Muscle of leg (tissue), 3 donors: ENCODE measurements at regions not wholly inside any gene's neighbourhood (a gene's known extent, or its start where the extent isn't known, plus 50 kb on each side); places are given as distances from the start of the nearest gene placed in this dataset.

Source experiments
- DNase-seq: peaks from one replicate; pipeline ENCODE4 v3.0.0; 2013
- H3K27ac ChIP-seq: one replicate; pipeline ENCODE4 v1.5.1; 2013; ENCODE audit warnings: mild to moderate bottlenecking, low read length, control low read depth
- H3K27me3 ChIP-seq: one replicate; pipeline ENCODE4 v1.6.1; 2013; ENCODE audit warnings: low read length; ENCODE audit not compliant: control insufficient read depth, insufficient read depth
- H3K36me3 ChIP-seq: one replicate; pipeline ENCODE4 v1.6.1; 2013; ENCODE audit warnings: low read length; ENCODE audit not compliant: control insufficient read depth, insufficient read depth
- H3K4me1 ChIP-seq: one replicate; pipeline ENCODE4 v1.6.1; 2013; ENCODE audit warnings: low read length; ENCODE audit not compliant: control insufficient read depth, insufficient read depth
- H3K4me3 ChIP-seq: one replicate; pipeline ENCODE4 v1.5.1; 2013; ENCODE audit warnings: low read length, control low read depth
- H3K9me3 ChIP-seq: replicated peaks from 2 replicates; pipeline ENCODE4 v1.6.1; 2013; ENCODE audit warnings: low read depth, low read length; ENCODE audit not compliant: control insufficient read depth
- WGBS: methylation state at CpG from one replicate; pipeline ENCODE4 v1.1.5; 2013; ENCODE audit warnings: missing lambda C conversion rate; ENCODE audit not compliant: insufficient coverage; 5-methylcytosine and 5-hydroxymethylcytosine counted together

DNA sequence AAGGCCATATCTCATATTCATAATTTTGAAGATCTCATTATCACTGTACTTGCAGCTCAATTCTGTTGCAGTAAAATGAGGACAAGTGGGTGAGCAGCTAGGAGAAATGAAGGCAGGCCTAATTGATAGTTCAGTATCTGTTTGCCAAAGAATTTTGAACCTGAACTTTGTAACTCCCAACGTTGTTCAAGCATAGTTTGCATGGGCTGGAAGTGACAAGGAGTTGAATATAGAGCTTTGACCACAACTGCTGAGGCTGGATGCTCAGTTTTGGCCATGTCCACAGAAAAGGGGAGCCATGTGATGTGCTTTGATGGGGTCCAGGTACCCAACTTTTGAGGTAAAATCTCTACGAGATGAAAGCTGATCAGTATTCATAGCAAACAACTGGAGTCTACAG lies 177.5 kb downstream of the NXNL2 start:
- H3K27me3 ChIP-seq = no peaks in the 10 kb centered on the region
- no peak overlapping the region for H3K4me3 ChIP-seq
- no peak overlapping the region for H3K27ac ChIP-seq
- H3K9me3 ChIP-seq = peaks cover 5% of the 10 kb centered on the region
- H3K4me1 ChIP-seq = no peaks in the 10 kb centered on the region
- H3K36me3 ChIP-seq = no peaks in the 10 kb centered on the region
- DNase-seq = no peak
- WGBS = 57% methylated on average over 1 of the region's 2 CpGs

DNA sequence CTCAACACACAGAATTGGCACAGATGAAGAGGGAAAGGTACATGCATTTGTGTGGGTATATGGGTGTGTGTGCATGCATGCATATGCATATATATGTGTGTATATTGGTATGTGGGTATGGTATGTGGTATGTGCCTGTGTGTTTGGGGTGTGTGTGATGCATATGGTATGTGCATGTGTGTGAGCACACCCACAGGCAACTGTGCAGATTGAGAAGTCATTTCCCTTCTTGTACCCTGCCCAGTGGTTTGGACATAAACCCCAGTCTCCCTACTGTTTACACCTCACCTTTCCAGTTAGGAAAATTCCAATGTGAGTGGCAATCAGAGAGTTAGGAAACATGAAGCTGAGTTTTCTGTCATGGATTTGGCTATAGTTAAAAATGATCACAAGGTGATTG lies 178.0 kb downstream of the NXNL2 start:
- H3K4me3 ChIP-seq = no peak overlapping the region
- peaks cover 5% of the 10 kb centered on the region for H3K9me3 ChIP-seq
- H3K27me3 ChIP-seq = no peaks in the 10 kb centered on the region
- H3K36me3 ChIP-seq = no peaks in the 10 kb centered on the region
- H3K27ac ChIP-seq = no peak overlapping the region
- H3K4me1 ChIP-seq = no peaks in the 10 kb centered on the region
- DNase-seq = no peak

DNA sequence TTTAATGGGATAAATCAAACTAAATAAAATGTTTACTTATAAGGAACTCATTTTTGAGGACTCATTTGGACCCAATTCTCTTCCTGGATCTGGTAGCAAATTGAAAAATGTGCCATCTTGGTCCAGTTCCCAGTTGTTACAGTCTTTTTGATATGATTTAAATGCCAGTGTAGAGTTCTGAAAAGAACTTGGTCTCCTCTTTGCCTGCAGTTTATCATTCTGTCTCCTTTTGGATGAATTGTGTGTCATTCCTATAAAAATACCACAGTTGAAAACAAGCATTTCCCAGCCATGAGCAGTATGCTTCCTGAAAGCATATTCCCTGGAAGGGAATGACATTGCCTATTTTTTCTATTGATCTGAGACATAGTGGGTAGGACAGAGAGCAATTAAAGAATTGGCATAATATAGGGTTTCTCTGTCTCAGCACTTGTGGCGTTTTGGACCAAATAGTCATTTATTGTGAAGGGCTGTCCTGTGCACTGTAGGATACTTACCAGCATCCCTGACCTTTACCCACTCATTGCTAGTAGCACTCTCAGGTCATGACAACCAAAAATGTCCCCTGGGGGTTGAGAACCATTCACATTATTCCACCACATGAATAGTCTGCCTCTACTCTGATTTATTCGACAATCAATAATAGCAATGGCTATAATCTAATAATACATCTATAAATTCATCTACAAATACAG lies 181.8 kb downstream of the NXNL2 start:
- H3K36me3 ChIP-seq = no peaks in the 10 kb centered on the region
- H3K27me3 ChIP-seq = no peaks in the 10 kb centered on the region
- no peak overlapping the region for H3K4me3 ChIP-seq
- no peaks in the 10 kb centered on the region for H3K4me1 ChIP-seq
- H3K9me3 ChIP-seq = peaks cover 5% of the 10 kb centered on the region
- no CpG with 5 or more reads among the region's 2 CpGs for WGBS
- DNase-seq = no peak
- no peak overlapping the region for H3K27ac ChIP-seq

DNA sequence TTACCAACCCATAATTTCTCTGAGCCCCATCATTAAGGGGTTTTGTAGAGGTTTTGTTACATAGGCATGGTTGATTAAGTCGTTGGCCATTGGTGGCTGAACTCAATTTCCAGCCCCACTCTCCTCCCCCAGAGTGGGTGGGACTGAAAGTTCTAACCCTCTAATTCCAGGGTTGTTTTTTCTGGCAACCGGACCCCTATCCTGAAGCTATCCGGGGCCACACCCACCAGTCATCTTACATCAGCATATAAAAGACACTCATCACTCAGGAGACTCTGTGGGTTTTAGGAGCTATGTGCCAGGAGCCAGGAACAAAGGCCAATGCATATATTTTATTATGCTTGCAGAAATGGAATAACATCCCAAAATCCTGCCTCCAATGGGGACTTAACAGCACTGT lies 186.0 kb downstream of the NXNL2 start:
- H3K4me3 ChIP-seq = no peak overlapping the region
- H3K4me1 ChIP-seq = no peaks in the 10 kb centered on the region
- H3K27ac ChIP-seq = no peak overlapping the region
- no peaks in the 10 kb centered on the region for H3K36me3 ChIP-seq
- H3K9me3 ChIP-seq = no peaks in the 10 kb centered on the region
- H3K27me3 ChIP-seq = no peaks in the 10 kb centered on the region
- no CpG with 5 or more reads among the region's 3 CpGs for WGBS
- no peak for DNase-seq

DNA sequence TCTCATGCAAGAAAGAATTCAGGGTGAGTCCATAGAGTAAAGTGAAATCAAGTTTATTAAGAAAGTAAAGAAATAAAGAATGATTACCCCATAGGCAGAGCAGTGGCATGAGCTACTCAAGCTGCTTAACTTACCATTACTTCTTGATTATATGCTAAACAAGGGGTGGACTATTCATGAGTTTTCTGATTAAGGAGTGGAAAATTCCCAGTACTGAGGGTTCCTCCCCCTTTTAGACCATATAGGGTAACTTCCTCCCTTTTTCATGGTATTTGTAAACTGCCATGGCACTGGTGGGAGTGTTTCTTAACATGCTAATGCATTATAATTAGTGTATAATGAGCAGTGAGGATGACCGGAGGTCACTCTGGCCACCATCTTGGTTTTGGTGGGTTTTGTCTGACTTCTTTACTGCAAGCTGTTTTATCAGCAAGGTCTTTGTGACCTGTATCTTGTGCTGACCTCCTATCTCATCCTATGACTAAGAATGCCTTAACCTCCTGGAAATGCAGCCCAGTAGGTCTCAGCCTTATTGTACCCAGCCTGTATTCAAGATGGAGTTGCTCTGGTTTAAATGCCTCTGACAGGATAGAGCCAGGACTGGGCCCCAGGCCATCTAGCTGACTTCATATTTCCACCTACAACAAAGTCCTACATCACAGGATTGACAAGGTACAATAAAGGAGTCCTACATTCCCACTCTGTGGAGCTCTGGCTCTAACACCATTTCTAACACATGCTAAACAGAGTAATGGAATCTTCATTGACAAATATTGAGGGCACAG lies 186.7 kb downstream of the NXNL2 start:
- H3K36me3 ChIP-seq = no peaks in the 10 kb centered on the region
- H3K4me1 ChIP-seq = no peaks in the 10 kb centered on the region
- no peak overlapping the region for H3K27ac ChIP-seq
- WGBS = no CpG with 5 or more reads among the region's 1 CpG
- no peak overlapping the region for H3K4me3 ChIP-seq
- no peak for DNase-seq
- no peaks in the 10 kb centered on the region for H3K9me3 ChIP-seq
- H3K27me3 ChIP-seq = no peaks in the 10 kb centered on the region

DNA sequence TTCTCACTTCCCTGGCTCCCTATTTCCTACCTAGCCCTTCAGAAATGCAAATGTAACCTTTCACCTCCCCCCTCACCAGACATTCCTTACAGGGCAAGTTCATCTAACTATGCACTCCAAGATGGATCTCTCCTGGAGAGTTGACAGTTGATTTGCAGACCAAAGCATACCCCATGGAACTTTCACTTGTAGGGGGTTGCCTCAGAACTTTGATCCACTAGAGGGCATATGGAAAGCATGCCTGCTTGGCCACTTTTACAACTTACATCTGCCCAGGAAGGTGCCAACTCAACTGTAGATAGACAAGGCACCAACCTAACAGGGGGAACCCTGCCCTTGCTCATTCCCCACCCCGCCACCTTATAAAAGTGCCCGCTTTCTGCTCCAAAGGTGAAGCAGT lies 187.8 kb downstream of the NXNL2 start:
- DNase-seq = no peak
- H3K4me1 ChIP-seq = no peaks in the 10 kb centered on the region
- 100% methylated on average over 1 of the region's 2 CpGs for WGBS

DNA sequence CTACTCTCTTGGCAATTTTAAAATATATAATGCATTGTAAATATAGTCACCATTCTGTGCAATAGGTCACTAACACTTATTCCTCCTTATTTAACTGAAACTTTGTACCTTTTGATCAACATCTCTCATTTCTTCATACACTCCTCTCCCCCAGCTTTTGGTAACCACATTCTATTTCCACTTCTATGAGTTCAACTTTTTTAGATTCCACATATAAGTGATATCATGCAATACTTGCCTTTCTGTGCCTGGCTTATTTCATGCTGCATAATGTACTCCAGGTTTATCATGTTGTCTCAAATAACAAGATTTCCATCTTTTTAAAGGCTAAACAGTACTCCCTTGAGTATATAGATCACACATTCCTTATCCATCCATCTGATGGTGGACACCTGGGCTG lies 188.8 kb downstream of the NXNL2 start:
- H3K4me3 ChIP-seq = no peak overlapping the region
- no peak for DNase-seq
- H3K27ac ChIP-seq = no peak overlapping the region
- H3K4me1 ChIP-seq = no peaks in the 10 kb centered on the region
- H3K36me3 ChIP-seq = no peaks in the 10 kb centered on the region
- H3K9me3 ChIP-seq = no peaks in the 10 kb centered on the region
- H3K27me3 ChIP-seq = no peaks in the 10 kb centered on the region

More for the DNA sequence above, 187.8 kb downstream of the NXNL2 start:
- Histone ChIP-seq H3K27ac (no peak overlapping the region), H3K36me3 (no peaks in the 10 kb centered on the region), H3K9me3 (no peaks in the 10 kb centered on the region), H3K27me3 (no peaks in the 10 kb centered on the region), H3K4me3 (no peak overlapping the region)

DNA sequence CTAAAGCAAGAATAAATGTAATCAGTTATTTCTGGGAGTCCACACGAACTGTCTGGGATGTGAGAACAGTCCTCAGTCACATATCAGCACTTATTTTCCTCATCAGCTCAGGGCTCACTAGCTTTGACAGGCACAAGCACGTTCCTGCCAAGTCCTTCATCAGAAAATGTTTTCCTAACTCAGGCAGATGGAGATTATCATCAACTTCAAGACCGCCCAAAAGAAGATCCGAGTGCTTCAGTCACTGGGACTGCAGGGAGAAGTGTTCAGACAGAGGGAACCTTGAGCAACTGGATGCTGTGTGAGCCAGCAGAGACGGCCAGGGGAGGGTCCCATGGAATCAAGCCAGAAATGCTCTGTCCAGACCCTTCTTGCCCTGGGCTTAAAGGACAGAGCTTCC lies 189.4 kb downstream of the NXNL2 start:
- DNase-seq = peak; percentile 52
- 70% methylated on average over 2 of the region's 5 CpGs for WGBS

DNA sequence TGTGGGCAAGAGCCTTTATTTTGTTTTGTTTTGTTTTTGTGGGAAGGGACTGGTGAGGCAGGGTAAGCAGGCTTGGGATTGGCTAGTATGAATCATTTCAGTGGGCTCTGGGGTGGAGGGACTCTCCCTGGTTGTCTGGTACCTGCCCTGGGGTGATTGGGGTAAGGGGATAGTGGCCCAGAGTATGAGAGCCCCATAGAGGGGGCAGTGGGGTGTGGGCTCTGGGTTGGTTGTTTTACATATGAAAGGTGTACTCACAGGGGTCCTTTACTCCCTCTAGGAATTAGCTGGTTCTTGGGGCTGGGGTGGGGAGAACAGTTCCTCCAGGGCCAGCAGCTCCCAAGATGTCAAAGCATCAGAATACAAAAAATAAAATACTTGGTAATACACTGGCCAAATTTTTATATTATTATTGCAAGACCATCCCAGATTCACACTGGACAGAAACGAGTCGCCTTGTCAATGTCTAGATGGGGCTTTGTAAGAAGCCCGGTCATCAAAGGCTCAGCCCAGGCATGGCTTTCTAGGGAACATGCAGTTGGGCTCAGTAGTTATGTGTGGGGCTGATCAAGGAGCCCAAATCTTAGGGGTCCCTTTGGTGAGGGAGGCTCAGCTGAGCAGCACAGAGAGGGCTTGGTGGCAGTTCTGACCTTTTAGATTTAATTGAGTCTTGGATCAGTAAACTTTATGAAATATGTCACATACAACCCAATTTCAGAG lies 190.5 kb downstream of the NXNL2 start:
- Histone ChIP-seq H3K27ac (no peak overlapping the region), H3K27me3 (no peaks in the 10 kb centered on the region), H3K36me3 (no peaks in the 10 kb centered on the region), H3K4me3 (no peak overlapping the region), H3K9me3 (no peaks in the 10 kb centered on the region), H3K4me1 (no peaks in the 10 kb centered on the region)
- WGBS = no CpG with 5 or more reads among the region's 3 CpGs
- DNase-seq = no peak

More for the DNA sequence above, 189.4 kb downstream of the NXNL2 start:
- H3K36me3 ChIP-seq = no peaks in the 10 kb centered on the region
- H3K9me3 ChIP-seq = no peaks in the 10 kb centered on the region
- H3K27me3 ChIP-seq = no peaks in the 10 kb centered on the region
- H3K4me1 ChIP-seq = no peaks in the 10 kb centered on the region
- no peak overlapping the region for H3K4me3 ChIP-seq
- H3K27ac ChIP-seq = no peak overlapping the region

DNA sequence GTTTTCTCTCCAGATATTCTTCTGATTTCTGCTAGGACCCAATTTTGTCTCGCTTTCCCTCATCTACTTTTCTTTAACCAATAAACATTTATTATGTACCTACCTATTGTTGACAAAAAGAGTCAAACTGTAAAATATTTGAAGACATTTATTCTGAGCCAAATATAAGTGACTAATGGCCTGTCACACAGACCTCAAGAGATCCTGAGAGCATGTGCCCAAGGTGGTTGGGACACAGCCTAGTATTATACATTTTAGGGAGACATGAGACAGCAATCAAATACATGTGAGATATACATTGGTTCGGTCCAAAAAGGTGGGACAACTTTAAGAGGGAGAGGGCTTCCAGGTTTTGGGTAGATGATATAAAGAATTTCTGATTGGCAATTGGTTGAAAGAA lies 191.8 kb downstream of the NXNL2 start:
- H3K27ac ChIP-seq = no peak overlapping the region
- no CpG with 5 or more reads among the region's 2 CpGs for WGBS
- peaks cover 3% of the 10 kb centered on the region for H3K4me1 ChIP-seq
- H3K9me3 ChIP-seq = no peaks in the 10 kb centered on the region
- H3K27me3 ChIP-seq = no peaks in the 10 kb centered on the region
- no peaks in the 10 kb centered on the region for H3K36me3 ChIP-seq
- no peak for DNase-seq
- no peak overlapping the region for H3K4me3 ChIP-seq
